HG02623 (cell line): ENCODE measurements at regions not wholly inside any gene's neighbourhood (a gene's known extent, or its start where the extent isn't known, plus 50 kb on each side); places are given as distances from the start of the nearest gene placed in this dataset.
"Not testable (repeated sequence)": the region's sequence is repeated elsewhere in the genome, so short reads cannot be mapped to it uniquely, and the experiment has no call there.

Experiments used
- ATAC-seq: cut with Tn5 transposase; IDR thresholded peaks from one replicate; pipeline ENCODE4 v1.9.1; 2021; ENCODE audit warnings: moderate library complexity; ENCODE audit not compliant: unreplicated experiment

DNA sequence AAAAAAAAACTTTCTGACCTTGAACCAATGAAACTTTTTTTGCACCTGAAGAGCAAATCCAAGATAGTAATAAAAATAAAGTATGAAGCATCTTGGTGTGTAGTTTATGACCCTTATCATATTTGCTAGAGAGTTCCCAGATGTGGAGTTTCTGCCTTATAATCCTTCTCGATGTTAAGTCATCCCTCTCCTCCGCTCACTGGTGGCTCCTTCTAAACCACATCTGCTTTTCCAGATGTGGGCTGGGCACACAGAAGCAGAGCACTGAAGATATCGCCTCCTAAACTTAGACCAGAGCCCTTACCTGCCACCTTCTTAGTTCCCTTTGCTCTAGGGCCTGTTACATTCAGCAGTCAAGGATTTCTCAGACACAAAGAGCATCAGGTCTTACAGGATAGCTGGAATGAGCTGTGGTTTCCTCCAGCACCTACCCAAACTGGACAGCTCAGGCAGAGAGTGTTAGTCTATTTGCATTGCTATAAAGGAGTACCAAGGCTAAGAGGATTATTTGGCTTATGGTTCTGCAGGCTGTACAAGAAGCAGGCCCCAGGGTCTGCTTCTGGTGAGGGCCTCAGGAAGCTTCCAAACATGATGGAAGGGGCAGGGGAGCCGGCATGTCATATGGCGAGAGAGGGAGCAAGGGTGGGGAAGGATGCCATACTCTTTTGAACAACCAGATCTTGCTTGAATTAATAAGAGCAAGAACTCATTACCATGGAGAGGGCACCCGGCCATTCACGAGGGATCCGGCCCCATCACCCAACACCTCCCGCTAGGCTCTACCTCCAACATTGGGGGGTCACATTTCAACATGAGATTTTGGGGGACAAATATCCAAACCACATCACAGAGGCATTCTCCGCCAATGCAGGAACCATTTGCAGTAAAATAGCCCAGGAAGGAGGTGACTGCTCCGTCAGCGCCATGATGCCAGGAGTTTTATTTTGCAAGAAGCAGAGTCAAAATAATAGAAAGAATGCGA is 75.6 kb upstream of the HELT start:
- ATAC-seq: no peak

DNA sequence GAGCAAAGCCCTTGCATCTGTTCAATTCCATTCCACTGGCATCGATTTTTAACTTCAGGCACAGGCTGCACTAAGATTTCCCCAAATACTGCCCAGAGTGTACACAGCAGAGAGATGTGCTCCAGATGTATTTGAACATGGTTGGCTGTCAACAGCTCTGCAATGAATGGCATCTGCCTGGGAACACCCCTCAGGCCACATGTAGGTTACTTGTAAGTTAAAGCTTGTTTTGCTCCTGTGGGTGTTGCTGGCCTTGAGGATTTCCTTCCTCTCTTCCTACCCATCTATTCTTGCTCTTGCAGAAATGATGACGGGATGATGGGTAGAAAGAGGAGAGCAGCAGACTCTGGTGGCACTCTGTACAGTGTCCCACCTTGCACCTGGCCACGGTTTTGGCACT is 69.3 kb upstream of the HELT start:
- no peak for ATAC-seq

DNA sequence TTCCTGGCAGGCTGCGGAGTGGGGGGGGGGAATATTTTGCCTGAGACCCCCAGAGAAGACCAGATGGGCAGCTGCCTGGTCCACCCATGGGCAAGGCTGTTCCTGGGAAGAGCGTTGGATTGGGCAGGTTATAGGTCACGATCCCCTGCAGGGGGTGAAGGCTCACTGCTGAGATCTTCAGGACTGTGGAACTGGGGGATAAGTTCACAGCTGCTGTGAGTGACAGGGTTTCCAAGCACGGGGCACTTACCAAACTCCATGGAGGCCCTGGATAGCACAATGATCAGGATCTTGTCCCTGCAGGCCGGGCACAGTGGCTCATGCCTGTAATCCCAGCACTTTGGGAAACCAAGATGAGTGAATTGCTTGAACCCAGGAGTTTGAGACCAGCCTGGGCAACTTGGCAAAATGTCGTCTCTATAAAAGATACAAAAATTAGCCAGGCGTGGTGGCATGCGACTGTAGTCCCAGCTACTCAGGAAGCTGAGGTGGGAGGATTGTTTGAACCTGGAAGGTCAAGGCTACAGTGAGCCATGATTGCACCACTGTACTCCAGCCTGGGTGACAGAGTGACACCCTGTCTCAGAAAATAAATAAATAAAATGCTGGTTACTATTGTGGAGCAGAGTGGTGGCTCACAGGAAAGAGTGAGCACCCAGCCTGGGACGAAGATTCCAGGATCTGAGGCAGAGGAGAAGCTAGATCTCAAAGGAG is 68.0 kb upstream of the HELT start:
- ATAC-seq: no peak

DNA sequence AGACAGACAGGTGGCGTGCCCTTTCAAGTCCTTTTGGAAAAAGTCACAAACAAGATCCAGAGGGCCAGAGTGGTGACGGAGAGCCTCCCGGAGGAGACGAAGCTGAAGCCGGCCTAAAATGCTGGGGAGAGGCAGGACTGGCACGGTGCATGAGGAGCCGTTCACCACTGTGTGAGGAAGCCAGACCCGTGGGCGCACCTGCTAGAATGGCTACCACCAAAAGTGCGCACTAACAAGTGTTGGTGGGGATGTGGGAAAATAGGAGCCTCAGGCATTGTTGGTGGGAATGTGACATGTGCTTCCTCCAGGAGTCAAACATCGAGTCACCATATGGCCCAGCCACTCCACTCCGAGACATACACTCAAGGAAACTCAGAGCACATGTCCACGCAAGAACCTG is 67.4 kb upstream of the HELT start:
- ATAC-seq: no peak

DNA sequence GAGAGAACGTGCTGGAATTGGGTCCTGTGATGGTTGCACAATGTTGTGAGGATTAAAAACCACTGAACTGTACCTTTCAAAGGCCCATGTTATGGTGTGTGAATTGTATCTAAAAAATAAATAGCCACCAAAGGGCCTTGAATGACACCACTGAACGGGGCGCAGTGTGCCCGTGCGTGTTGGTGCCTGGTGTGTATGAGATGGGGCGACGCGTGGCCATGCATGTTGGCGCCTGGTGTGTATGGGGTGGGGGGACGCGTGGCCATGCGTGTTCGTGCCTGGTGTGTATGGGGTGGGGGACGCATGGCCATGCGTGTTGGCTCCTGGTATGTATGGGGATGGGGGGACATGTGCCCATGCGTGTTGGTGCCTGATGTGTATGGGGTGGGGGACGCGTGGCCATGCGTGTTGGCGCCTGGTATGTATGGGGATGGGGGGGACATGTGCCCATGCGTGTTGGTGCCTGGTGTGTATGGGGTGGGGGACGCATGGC is 66.6 kb upstream of the HELT start:
- ATAC-seq: no peak

DNA sequence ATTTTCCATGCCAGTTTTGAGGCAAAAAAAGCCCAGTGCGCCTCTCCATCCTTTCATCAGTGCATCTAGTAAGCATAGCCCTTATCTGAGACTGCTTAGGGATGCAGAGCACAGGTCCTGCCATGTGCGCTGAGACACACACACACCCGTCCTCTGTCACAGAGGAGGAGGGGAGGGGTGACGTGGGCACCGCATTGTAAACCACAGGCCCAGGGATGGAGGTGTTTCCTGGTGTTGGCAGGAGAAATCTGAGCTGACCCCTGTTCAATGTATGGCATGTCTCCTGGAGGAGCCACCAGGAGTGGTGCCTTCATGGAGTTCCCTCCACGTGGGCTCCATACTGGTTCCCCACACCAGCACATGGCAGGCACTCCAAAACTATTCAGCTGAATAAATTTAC is 65.8 kb upstream of the HELT start:
- ATAC-seq: no peak

DNA sequence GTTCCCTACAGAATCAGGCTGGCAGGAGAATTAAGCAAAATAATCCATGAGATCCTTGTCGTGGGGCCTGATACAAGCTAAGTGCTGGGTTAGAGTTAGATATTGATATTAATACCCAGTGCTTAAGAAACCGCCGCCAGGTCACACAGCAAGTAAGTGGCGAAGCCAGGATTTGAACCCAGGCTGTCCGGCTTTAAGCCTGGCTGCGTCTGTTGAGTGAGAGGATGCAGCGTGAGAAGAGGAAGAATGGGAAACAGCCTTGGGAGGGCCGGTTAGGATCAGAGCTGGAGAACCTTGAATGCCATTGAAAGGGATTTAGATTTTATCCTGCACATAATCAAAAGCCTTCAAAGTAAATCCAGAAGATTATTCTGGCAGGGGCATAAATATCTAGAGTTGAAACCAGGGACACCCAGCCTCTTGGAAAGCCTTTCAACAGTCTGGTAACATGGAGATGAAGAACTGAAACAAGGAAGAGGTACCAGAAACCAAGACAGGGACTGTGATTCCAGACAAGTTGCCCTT is 64.8 kb upstream of the HELT start:
- no peak for ATAC-seq

DNA sequence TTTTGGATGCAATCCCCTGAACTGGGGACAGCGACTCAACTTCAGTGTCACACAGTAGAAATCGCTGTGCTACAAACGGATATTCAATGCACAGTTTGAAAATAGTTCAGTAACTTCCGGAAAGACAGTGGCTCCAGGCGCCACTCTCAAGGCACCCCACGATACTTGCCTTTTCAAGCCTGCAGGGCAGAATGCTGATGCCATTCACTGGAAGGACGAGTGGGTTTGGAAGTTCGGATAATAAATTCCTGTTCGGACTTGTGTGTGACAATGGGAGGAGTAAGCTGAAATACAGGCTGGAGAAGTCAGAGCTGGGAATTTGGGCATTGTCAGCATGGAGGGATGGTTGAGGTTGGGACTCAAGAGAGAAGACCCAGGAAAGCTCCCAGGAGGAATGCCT is 64.3 kb upstream of the HELT start:
- ATAC-seq: no peak

DNA sequence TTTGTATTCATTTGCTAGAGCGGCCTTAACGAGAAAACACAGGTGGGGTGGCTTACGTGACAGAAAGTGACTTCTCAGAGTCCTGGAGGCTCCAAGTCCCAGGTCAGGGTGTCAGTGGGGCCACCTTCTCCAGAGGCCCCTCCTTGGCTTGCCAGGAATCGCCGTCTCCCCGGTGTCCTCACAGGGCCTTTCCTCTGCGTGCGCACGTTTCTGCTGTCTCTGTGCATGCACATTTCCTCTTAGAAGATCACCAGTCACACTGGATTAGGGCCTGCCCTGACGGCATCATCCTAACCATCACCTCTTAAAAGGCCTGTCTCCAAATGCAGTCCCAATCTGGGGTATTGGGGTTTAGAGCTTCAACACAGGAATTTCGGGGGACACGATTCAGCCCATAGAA is 63.8 kb upstream of the HELT start:
- ATAC-seq: no peak

DNA sequence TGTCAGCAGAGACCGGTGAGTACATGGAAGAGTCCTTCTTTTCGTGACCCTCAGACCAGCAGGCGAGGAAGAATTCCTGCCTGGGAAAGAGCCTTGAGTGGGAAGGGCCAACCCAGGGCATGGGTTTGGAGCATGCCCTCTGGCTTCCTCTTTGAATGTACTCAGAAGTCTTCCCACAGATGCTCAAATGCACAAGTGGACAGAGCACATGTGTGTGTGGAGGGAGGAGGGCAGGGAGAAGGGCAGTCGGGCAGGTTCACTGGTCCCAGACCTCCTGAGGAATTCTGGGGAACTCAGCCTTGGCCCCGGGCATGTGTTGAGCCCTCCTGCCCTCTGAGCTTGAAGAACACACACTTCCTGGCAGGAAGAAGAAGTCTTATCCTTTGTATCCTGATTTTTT is 63.2 kb upstream of the HELT start:
- no peak for ATAC-seq

DNA sequence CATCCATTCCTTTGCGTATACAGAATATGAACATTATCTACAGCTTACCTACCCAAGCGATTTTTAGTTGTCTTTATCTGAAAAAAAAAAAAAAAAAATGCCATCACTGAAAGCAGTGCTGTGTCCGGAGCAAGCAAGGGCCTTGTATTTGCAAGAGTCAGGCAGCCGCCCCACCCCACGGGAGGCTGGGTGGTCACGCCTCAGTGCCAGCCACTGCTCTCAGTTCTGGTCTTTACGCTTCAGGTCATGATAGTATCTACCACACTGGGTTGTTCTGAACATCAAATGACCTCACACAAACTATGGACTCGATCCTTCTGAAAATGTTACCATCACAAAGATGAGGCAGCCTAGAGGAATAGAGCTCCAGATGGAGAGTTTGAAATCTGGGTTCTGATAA is 62.7 kb upstream of the HELT start:
- ATAC-seq: no peak

DNA sequence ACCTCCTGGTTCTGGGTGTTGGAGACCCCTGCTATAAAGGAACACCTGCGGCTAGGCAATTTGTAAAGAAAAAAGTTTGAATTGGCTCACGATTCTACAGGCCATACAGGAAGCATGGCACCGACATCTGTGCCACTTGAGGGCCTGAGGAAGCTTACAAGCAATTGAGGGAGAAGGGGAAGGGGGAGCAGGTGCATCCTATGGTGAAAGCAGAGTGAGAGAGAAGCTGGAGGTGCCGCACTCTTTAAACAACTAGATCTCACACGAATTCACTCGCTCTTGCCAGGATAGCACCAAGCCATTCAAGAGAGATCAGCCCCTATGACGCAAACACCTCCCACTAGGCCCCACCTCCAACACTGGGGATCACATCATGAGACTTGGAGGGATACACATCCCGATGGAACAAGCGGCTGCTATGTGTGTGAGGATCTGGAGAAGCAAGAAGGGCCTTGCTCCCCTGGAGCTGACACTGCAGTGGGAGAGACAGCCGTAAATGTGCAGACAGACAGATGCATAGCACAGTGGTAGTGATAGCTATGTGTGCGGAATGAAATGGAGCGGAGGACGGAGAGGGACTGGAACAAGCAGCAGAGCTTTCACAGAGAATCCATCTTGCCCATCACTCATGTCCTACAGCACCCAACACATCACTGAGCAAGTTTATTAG is 60.7 kb upstream of the HELT start:
- ATAC-seq: no peak

DNA sequence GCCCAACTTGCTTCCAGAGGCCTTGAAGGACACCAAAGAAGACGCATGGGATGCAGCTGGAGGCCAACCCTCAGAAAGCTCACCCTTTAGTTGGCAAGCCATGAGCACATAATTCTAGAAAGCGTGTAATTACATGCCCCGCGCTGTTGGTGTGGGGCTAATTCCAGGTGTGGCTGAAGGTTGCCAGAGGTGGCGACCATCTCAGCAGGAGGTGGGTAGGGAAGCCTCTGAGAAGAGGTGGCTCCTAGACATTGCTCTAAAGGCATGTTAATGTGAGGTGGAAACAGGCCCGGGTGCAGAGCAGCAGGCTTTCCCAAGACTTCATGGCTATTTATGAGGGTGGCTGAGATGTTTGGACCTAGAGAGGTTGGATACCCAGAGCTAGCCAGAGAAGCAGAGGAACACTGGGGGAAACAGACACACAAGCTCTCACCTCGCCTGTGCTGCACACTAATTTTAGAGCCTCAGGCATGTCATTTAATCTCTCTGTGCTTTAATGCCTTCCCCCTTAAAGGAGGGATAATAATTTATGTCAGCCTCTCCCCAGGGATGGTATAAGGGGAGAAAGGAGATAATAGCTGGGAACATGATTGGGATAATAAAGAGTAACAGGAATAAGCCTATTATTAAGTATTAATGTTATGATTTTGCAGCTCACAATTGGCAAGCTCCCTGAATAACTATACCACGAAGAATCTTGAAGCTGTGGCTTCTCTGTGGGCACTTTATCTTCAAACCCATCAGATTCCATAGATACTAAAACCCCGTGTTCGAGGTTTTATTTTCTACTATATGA is 60.0 kb upstream of the HELT start:
- no peak for ATAC-seq

DNA sequence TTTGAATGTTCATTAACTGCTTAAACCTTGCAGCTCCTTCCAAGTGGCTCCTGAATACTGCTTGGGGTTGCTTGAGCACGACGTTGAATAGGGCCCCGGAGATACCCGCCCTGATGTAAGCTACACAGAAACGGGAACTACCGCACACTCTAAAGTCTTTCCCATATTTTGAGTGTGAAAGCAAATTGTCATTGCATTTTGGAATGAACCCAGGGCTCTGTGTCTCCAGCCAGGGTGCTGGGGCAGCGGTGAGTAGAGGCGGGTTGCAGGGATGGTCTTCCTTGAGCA is 59.4 kb upstream of the HELT start:
- no peak for ATAC-seq

DNA sequence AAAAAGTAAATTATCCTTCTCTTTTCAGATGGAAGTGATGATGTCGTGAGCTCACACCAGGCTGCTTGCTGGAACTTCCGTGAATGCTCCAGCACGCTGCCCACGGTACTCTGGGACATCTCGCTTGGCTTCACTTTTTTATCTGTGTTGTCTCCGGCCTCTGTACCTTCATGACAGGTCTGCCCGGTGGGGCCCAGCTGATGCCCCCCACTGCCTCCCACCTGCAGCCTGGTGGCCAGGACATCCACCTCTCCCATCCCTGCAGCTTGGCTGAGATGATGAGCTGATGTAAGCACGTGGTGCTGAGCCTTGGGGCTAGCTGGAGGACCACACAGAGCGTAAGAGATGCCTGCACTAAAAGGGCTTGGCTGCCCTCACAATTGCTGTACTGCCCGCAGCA is 59.0 kb upstream of the HELT start:
- ATAC-seq: no peak

DNA sequence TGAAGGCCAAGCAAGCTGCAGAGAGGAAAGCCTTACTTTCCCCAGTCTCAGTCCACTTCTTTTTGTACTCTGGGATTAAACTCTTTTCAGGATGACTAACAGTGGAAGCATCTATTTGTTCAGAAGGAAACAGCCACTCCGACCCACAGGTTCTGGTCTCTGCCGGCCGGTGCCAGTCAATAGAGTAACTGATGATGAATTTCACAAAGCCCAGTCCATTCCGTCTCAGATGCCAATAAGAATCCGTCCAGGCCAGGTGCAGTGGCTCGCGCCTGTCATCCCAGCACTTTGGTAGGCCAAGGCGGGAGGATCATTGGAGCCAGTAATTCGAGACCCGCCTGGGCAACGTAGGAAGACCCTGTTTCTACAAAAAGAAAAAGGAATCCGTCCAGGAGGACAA is 58.5 kb upstream of the HELT start:
- ATAC-seq: no peak

DNA sequence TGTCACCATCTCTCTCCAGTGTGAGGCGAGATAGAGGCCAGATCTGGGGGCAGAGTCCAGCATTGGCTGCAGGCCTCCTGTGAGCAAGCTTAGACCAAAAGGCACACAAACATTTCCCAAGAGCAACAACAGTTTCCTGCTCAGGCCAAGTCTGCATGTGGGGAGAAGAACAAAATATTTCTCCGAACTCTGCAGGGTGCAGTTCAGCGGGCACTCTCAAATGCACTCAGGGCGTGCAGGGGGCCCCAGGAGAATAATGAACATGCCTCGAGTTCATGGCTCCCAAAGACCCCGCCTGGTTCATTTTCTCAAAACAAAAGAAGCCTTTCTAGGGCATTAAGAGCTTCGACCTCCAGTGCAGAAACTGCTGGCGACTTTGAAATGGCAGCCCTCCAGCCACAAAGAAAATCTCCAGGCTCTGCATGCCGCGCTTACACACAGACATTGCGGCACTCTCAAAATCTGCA is 57.8 kb upstream of the HELT start:
- no peak for ATAC-seq

DNA sequence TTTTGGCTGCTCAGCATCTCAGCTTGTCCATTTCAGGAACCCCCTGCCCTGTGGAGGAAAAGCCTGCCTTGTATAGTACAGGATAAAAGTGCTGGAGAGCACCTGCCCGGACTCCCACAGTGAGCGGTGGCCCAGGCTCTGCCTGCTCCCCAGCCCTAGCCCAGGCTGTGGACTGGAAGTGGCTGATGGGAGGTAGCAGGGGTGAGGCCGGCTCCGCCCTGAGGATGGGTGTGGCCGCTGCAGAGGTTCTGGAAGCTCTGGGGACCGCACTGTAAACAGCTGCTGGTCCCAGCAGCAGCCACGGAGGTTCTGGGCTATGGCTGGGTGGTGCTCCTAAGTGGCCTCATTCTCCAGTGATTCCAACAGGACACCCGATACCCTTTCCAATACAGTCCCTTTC is 56.6 kb upstream of the HELT start:
- ATAC-seq: no peak

DNA sequence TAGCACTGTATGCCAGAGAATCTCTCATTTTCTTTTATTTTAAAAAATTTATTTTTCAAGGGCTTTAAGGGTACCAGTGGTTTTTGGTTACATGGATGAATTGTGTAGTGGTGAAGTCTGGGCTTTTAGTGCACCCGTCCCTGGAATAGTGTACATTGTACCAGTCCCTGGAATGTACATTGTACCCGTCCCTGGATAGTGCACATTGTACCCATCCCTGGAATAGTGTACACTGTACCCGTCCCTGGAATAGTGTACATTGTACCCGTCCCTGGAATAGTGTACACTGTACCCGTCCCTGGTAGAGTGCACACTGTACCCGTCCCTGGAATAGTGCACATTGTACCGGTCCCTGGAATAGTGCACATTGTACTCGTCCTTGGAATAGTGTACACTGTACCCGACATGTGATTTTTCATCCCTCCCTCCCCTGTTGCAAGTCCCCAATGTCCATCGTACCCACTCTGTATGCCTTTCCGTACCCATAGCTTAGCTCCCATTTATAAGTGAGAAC is 56.1 kb upstream of the HELT start:
- no peak for ATAC-seq

DNA sequence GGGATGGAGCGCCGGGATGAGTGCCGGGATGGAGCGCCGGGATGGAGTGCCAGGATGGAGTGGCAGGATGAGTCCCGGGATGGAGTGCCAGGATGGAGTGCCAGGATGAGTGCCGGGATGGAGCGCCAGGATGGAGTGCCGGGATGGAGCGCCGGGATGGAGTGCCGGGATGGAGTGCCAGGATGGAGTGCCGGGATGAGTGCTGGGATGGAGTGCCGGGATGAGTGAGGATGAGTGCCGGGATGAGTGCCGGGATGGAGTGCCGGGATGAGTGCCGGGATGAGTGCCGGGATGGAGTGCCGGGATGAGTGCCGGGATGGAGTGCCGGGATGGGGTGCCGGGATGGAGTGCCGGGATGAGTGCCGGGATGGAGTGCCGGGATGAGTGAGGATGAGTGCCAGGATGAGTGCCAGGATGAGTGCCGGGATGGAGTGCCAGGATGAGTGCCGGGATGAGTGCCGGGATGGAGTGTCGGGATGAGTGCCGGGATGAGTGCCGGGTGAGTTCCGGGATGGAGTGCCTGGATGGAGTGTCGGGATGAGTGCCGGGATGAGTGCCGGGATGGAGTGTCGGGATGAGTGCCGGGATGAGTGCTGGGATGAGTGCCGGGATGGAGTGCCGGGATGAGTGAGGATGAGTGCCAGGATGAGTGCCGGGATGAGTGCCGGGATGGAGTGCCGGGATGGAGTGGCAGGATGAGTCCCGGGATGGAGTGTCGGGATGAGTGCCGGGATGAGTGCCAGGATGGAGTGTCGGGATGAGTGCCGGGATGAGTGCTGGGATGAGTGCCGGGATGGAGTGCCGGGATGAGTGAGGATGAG is 52.9 kb upstream of the HELT start:
- not testable (repeated sequence) for ATAC-seq
